Lung (tissue), 11 donors: ENCODE measurements at regions not wholly inside any gene's neighbourhood (a gene's known extent, or its start where the extent isn't known, plus 50 kb on each side); places are given as distances from the start of the nearest gene placed in this dataset.

Experiments used
- ATAC-seq: fragments of 200-7000 bp; cut with Tn5 transposase; one replicate; pipeline ENCODE4 v1.9.1; 2020; ENCODE audit warnings: moderate number of reproducible peaks; ENCODE audit not compliant: insufficient read depth, low FRiP score
- DNase-seq, 3 donors: peaks; one replicate each; pipeline ENCODE4 v3.0.0-alpha.2; 2013 to 2017
- H3K27ac ChIP-seq, 2 donors: one replicate each; pipeline ENCODE4 v1.5.1; 2013; ENCODE audit warnings: mild to moderate bottlenecking in 2 of 2, moderate library complexity in 2 of 2, control low read depth in 1 of 2, inconsistent platforms in 1 of 2, low read depth in 1 of 2, low read length in 1 of 2
- H3K27me3 ChIP-seq, 3 donors: one replicate each; pipeline ENCODE4 v1.5.1; 2013; ENCODE audit warnings: low read length in 2 of 3; ENCODE audit not compliant: control insufficient read depth in 3 of 3, insufficient read depth in 3 of 3
- H3K36me3 ChIP-seq, 4 donors: one replicate each; pipeline ENCODE4 v1.5.1; 2013; ENCODE audit warnings: low read length in 4 of 4, mild to moderate bottlenecking in 1 of 4, moderate library complexity in 1 of 4; ENCODE audit not compliant: control insufficient read depth in 4 of 4, insufficient read depth in 4 of 4
- H3K4me1 ChIP-seq, 5 donors: one replicate each; pipeline ENCODE4 v1.5.1; 2013; ENCODE audit warnings: low read length in 5 of 5, mild to moderate bottlenecking in 2 of 5, moderate library complexity in 1 of 5; ENCODE audit not compliant: control insufficient read depth in 5 of 5, insufficient read depth in 5 of 5
- H3K4me3 ChIP-seq: one replicate; pipeline ENCODE4 v1.5.1; 2013; ENCODE audit warnings: mild to moderate bottlenecking, control low read depth, moderate library complexity
- H3K9ac ChIP-seq, 2 donors: one replicate each; pipeline ENCODE4 v1.5.1; 2013; ENCODE audit warnings: low read length in 2 of 2, control low read depth in 1 of 2; ENCODE audit not compliant: insufficient read depth in 1 of 2
- H3K9me3 ChIP-seq, 4 donors: one replicate each; pipeline ENCODE4 v1.5.1; 2013; ENCODE audit warnings: low read length in 3 of 4, mild to moderate bottlenecking in 1 of 4, moderate library complexity in 1 of 4; ENCODE audit not compliant: control insufficient read depth in 4 of 4, insufficient read depth in 3 of 4
- CTCF ChIP-seq: IDR thresholded peaks from 2 replicates; pipeline ENCODE4 v1.5.1; 2012; ENCODE audit warnings: mild to moderate bottlenecking; ENCODE audit errors: control extremely low read depth, extremely low read depth
- WGBS, 2 donors: extraction: QIAGEN DNeasy Blood & Tissue Kit; methylation state at CpG; one replicate each; pipeline ENCODE4 v1.1.7; 2013; 5-methylcytosine and 5-hydroxymethylcytosine counted together
- donor health status: control.
- donor health status: control.
- donor health status: Bipolar disorder and iron deficiency.
- donor health status: healthy.
- donor health status: DM: yes; HTN: yes; CAD: no.

DNA sequence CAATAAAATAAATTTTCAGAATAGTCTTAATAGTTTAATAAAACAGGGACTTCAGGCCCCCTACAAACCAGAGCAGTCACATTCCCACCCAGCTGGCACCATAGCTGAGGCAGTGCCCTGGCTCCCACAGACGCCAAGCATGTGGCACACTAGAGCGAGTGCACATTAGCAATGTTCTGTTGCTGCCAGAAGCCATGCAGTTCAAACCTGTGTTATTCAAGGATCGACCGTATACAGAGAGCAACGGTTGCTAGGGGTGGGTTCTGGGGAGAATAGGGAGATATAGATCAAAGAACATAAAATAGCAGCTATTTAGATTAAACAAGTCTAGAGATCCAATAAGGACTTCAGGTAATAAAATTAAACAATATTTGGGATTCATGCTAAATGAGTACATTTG is 419.3 kb upstream of the KLHL1 start:
- Histone ChIP-seq H3K4me1 (no peaks in the 10 kb centered on the region), H3K36me3 (no peaks in the 10 kb centered on the region), H3K9me3 (no peaks in the 10 kb centered on the region), H3K27ac (no peak overlapping the region), H3K4me3 (no peak overlapping the region), H3K27me3 (no peaks in the 10 kb centered on the region), H3K9ac (no peak overlapping the region)
- ATAC-seq (no peak), DNase-seq (no peak)
- TF ChIP-seq CTCF = no peak
- 78 to 89% methylated on average over 5 of the region's 5 CpGs for WGBS, 2 donors

DNA sequence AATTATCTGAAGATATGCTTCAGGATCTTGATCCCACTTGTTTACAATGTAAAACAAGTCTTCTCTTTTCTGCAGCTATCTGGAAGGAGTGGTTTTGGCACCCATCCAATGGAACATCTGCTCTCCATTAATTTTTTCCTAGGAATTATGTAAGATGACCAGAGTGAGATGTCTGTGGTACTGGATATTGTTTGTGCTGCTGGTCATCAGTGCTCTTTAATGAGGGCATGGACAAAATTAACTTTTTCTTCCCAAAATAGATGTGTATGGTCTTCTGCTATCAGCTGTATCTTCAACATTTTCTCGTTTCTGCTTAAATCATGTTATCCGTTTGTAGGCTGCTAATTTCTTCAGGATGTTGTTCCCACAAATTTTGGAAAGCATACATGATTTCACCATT is 415.4 kb upstream of the KLHL1 start:
- DNase-seq (peak in 2 of 3 donors; percentile 43 to 57), ATAC-seq (no peak)
- 63 to 93% methylated on average over 2 of the region's 2 CpGs for WGBS, 2 donors
- H3K27ac ChIP-seq = no peak overlapping the region
- no peak overlapping the region for H3K4me3 ChIP-seq
- no peak for TF ChIP-seq CTCF
- no peak overlapping the region for H3K9ac ChIP-seq
- no peaks in the 10 kb centered on the region for H3K27me3 ChIP-seq
- H3K4me1 ChIP-seq = no peaks in the 10 kb centered on the region
- no peaks in the 10 kb centered on the region for H3K9me3 ChIP-seq
- H3K36me3 ChIP-seq = no peaks in the 10 kb centered on the region

DNA sequence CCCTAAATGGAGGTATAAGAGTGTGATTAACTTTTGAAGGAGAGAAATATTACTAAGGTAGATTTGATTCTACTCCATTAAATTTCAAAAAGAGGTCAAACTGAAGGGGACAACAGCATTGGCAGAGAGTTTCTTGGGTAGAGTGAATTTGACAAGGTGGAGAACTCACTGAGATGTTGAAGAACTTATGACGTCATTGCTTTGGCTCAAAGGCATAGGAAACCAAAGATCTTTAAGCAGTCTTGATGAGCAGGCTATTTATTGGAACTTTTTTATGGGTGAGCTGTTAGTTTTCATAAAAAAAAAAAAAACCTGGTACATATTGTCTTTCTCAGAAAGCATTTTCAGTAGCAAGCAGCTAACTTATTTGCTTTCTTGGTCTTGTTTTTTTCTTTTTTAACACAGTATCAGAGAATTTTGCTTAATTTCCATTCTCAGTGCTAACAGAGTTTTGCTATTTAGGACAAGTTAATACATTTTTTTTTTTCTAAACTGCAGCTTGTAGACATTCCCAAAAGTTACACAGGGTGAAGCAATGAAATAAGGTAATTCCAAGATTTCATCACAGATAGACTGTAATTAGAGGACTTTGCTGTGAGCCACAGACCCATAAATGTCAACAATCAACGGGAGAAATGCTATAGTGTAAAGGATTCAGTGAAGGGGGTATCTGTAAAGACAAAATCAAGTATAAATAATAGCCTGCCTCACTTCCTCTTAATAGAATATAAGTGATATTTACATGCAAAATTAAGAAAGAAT is 412.2 kb upstream of the KLHL1 start:
- Histone ChIP-seq H3K4me1 (no peaks in the 10 kb centered on the region), H3K27me3 (no peaks in the 10 kb centered on the region), H3K9ac (no peak overlapping the region), H3K9me3 (no peaks in the 10 kb centered on the region), H3K36me3 (no peaks in the 10 kb centered on the region), H3K4me3 (no peak overlapping the region), H3K27ac (no peak overlapping the region)
- DNase-seq = no peak
- 55 to 76% methylated on average over 2 of the region's 2 CpGs for WGBS, 2 donors
- ATAC-seq = no peak
- no peak for TF ChIP-seq CTCF

DNA sequence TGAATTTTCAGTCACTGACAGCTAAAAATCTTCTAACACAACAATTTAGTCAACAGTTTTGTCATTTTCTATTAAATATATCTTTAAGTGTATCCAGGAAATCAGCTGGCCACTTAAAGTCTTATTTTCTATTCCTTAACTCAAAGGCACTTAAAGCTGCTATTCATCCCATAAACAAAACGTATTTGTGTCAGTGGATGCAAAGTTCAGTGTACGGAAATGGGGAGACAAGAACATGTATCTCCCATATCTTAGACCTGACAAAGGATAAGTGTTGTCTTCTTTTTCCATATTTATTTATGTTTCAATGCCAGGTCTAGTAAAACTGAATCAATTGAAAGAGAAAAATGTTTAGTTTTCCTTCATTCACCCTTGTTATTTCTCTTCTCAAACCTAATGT is 409.8 kb upstream of the KLHL1 start:
- DNase-seq (no peak), ATAC-seq (no peak)
- TF ChIP-seq CTCF = no peak
- Histone ChIP-seq H3K9ac (no peak overlapping the region), H3K9me3 (no peaks in the 10 kb centered on the region), H3K27ac (no peak overlapping the region), H3K27me3 (no peaks in the 10 kb centered on the region), H3K4me1 (no peaks in the 10 kb centered on the region), H3K36me3 (no peaks in the 10 kb centered on the region), H3K4me3 (no peak overlapping the region)
- 57 to 72% methylated on average over 2 of the region's 2 CpGs for WGBS, 2 donors
